GM18508 (cell line): ENCODE measurements at regions not wholly inside any gene's neighbourhood (a gene's known extent, or its start where the extent isn't known, plus 50 kb on each side); places are given as distances from the start of the nearest gene placed in this dataset.
A peak's percentile ranks its signal among the peaks of the same experiment; 100 is the strongest.
"Not testable (repeated sequence)": the region's sequence is repeated elsewhere in the genome, so short reads cannot be mapped to it uniquely, and the experiment has no call there.

Experiments
- ATAC-seq: cut with Tn5 transposase; IDR thresholded peaks from one replicate; pipeline ENCODE4 v1.9.1; 2021; ENCODE audit warnings: moderate number of reproducible peaks; ENCODE audit not compliant: insufficient read depth, unreplicated experiment

GRCh38 chr7:142481548-142481947 lies 223.7 kb upstream of the PRSS58 start:
- no peak for ATAC-seq

- no peak for ATAC-seq
Measured at GRCh38 chr7:142478479-142479220, 220.8 kb upstream of the PRSS58 start.

GRCh38 chr7:142477801-142478200 lies 219.9 kb upstream of the PRSS58 start:
- not testable (repeated sequence) for ATAC-seq

- ATAC-seq = no peak
Measured at GRCh38 chr7:142477079-142477651, 219.3 kb upstream of the PRSS58 start.

DNA sequence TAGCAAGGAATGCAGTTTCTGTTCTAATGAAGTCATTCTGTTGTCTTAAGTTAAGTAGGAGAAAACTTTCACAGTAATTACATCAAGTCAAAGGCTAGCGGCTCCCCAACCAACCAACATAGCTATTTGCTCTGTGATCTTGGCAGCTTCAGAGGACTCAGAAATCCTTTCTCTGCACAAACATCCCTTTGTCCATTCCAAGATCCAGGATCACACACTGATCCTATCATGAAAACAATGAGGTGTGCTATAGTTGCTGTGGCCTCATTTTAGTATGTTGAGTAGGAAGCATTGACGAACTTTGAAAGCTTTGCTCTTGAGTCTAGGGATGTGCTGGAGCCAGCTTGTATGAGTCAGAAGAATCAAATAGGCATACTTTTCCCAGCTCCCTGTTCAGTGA lies 218.2 kb upstream of the PRSS58 start:
- ATAC-seq = no peak

DNA sequence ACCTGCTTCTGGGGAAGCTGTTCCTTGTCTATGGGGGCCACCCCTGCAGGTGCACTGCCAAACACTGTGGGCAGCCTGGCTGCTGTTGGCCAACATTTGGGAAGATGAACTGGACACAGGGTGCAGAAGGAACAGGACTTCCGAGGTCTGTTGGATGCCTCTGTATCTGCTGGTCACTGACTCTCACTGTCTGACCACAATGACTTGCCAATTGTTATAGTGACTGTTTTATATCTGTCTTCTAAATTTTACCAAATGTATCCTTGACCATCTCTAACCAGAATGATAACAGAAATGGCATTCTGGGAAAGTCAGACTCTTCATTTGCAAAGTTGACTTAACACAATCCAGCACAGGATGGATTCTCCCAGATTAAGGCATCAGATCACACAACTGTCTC lies 214.0 kb upstream of the PRSS58 start:
- no peak for ATAC-seq

- ATAC-seq = no peak
Measured at GRCh38 chr7:142470544-142470830, 212.6 kb upstream of the PRSS58 start.

- no peak for ATAC-seq
Measured at GRCh38 chr7:142469696-142470543, 212.1 kb upstream of the PRSS58 start.

GRCh38 chr7:142468871-142469665 lies 211.2 kb upstream of the PRSS58 start:
- no peak for ATAC-seq

- ATAC-seq = not testable (repeated sequence)
Measured at GRCh38 chr7:142467056-142467655, 209.3 kb upstream of the PRSS58 start.

DNA sequence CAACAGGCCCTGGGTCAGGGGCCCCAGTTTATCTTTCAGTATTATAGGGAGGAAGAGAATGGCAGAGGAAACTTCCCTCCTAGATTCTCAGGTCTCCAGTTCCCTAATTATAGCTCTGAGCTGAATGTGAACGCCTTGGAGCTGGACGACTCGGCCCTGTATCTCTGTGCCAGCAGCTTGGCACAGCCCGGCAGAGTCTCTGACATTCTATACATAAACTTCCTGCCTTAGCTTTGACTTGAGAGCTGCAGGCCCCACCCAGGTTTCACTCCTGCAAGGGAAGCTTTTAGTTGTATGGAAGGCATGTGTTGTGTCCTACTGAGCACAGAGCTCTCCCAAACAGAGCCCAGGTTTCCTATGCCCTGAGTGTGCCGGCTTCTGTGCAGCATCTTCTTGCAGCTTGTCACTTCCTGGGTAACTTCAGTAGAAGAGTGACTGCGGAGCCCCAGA lies 205.6 kb upstream of the PRSS58 start:
- no peak for ATAC-seq

GRCh38 chr7:142461437-142461836 lies 203.6 kb upstream of the PRSS58 start:
- ATAC-seq = no peak

GRCh38 chr7:142460402-142461117 lies 202.7 kb upstream of the PRSS58 start:
- ATAC-seq = no peak

GRCh38 chr7:142459551-142459963 lies 201.7 kb upstream of the PRSS58 start:
- ATAC-seq = peak; percentile 86

- ATAC-seq = no peak
Measured at GRCh38 chr7:142457146-142457703, 199.4 kb upstream of the PRSS58 start.

DNA sequence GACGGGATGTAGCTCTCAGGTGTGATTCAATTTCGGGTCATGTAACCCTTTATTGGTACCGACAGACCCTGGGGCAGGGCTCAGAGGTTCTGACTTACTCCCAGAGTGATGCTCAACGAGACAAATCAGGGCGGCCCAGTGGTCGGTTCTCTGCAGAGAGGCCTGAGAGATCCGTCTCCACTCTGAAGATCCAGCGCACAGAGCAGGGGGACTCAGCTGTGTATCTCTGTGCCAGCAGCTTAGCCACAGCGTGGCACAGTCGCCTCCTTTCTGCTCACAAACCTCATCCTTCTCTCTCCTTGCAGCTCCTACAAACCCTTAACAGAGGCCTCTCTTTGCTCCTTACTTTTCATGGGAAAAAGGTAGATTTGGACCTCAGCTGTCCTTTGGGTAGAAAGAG lies 197.5 kb upstream of the PRSS58 start:
- ATAC-seq = no peak

DNA sequence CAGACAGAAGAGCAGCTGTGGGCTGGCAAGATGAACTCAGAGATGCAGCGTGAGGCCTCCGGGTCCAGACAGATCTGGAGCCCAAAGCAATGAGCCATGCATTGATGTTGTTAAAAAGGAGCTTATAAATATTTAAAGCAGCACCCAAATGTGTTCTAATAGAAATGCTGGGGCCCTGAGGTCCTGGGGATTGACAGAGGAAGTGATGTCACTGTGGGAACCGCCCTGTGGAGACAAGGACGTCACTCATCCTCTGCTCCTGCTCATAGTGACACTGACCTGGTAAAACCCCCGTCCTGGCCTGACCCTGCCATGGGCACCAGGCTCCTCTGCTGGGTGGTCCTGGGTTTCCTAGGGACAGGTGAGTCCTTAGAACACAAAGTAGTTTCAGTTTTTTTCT lies 197.0 kb upstream of the PRSS58 start:
- no peak for ATAC-seq

DNA sequence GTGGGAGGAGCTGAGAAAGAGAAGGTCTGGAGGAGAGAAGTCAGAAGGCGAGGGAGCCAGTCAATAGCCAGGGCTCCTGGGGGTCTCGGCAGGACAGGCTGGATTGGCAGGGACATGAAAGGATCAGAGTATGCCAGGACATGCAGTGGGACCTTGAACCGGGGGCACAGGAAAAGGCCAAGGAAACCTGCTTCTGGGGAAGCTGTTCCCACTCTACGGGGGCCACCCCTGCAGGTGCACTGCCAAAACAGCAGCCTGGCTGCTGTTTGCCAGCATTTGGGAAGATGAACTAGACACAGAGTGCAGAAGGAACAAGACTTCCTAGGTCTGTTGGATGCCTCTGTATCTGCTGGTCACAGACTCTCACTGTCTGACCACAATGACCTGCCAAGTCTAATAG lies 194.9 kb upstream of the PRSS58 start:
- ATAC-seq = no peak

- no peak for ATAC-seq
Measured at GRCh38 chr7:142451817-142452216, 194.0 kb upstream of the PRSS58 start.
